D721Med (cell line): ENCODE measurements at regions not wholly inside any gene's neighbourhood (a gene's known extent, or its start where the extent isn't known, plus 50 kb on each side); places are given as distances from the start of the nearest gene placed in this dataset.
"Not testable (repeated sequence)": the region's sequence is repeated elsewhere in the genome, so short reads cannot be mapped to it uniquely, and the experiment has no call there.

Experiments used
- DNase-seq: peaks from one replicate; pipeline ENCODE4 v3.0.0; 2011; ENCODE audit warnings: low spot score; ENCODE audit not compliant: insufficient read length
- FAIRE-seq: peaks from 2 replicates; lab custom pipeline; 2011; peaks lifted over from hg19 to GRCh38; lab: Jason Lieb, UNC
- CTCF ChIP-seq: IDR thresholded peaks from 2 replicates; pipeline ENCODE4 v1.5.1; 2012; ENCODE audit warnings: mild to moderate bottlenecking, control low read depth; ENCODE audit not compliant: insufficient read depth; ENCODE audit errors: missing control alignments

- TF ChIP-seq CTCF, result no peak
- FAIRE-seq (no peak), DNase-seq (no peak)
Measured at GRCh38 chr6:137978252-137978896, 111.3 kb downstream of the TNFAIP3 start.

GRCh38 chr6:137979263-137979662, 112.2 kb downstream of the TNFAIP3 start:
- not testable (repeated sequence) for FAIRE-seq, DNase-seq

- DNase-seq (no peak), FAIRE-seq (no peak)
- TF ChIP-seq CTCF, result no peak
Measured at GRCh38 chr6:137980777-137981176, 113.7 kb downstream of the TNFAIP3 start.

- FAIRE-seq (no peak), DNase-seq (no peak)
- no peak for TF ChIP-seq CTCF
Measured at GRCh38 chr6:137981758-137982157, 114.7 kb downstream of the TNFAIP3 start.

- DNase-seq (no peak), FAIRE-seq (no peak)
- no peak for TF ChIP-seq CTCF
Measured at GRCh38 chr6:137982418-137983189, 115.5 kb downstream of the TNFAIP3 start.

GRCh38 chr6:137983269-137983668, 116.2 kb downstream of the TNFAIP3 start:
- no peak for DNase-seq
- FAIRE-seq, result no peak
- no peak for TF ChIP-seq CTCF

- no peak for TF ChIP-seq CTCF
- DNase-seq (no peak), FAIRE-seq (no peak)
Measured at GRCh38 chr6:137989664-137990063, 117.6 kb downstream of the PERP start.
